Nephron progenitor cell (in vitro differentiated cells): ENCODE measurements at regions not wholly inside any gene's neighbourhood (a gene's known extent, or its start where the extent isn't known, plus 50 kb on each side); places are given as distances from the start of the nearest gene placed in this dataset.

Experiments used
- DNase-seq: peaks from one replicate; pipeline ENCODE4 v3.0.0; 2021
- H3K27ac Mint-ChIP-seq: 2 replicates; pipeline ENCODE4 v1.8.0; 2021; ENCODE audit warnings: mild to moderate bottlenecking, moderate library complexity, mixed read lengths
- H3K27me3 Mint-ChIP-seq: 2 replicates; pipeline ENCODE4 v1.8.0; 2021; ENCODE audit warnings: mild to moderate bottlenecking, low read depth, mixed read lengths; ENCODE audit not compliant: poor library complexity
- H3K36me3 Mint-ChIP-seq: 2 replicates; pipeline ENCODE4 v1.8.0; 2021; ENCODE audit warnings: low read depth, mixed read lengths
- H3K4me1 Mint-ChIP-seq: 2 replicates; pipeline ENCODE4 v1.8.0; 2021; ENCODE audit warnings: mixed read lengths
- H3K4me3 Mint-ChIP-seq: 2 replicates; pipeline ENCODE4 v1.8.0; 2021; ENCODE audit warnings: mild to moderate bottlenecking, moderate library complexity, mixed read lengths
- H3K9me3 Mint-ChIP-seq: 2 replicates; pipeline ENCODE4 v1.8.0; 2021; ENCODE audit warnings: mild to moderate bottlenecking, moderate library complexity, mixed read lengths
- TF ChIP-seq, protein P1 (sequence below): fragments of 200-600 bp; sonication (generic); IDR thresholded peaks from 2 replicates; pipeline ENCODE4 v1.5.0; 2021; ENCODE audit warnings: antibody characterized with exemption

DNA sequence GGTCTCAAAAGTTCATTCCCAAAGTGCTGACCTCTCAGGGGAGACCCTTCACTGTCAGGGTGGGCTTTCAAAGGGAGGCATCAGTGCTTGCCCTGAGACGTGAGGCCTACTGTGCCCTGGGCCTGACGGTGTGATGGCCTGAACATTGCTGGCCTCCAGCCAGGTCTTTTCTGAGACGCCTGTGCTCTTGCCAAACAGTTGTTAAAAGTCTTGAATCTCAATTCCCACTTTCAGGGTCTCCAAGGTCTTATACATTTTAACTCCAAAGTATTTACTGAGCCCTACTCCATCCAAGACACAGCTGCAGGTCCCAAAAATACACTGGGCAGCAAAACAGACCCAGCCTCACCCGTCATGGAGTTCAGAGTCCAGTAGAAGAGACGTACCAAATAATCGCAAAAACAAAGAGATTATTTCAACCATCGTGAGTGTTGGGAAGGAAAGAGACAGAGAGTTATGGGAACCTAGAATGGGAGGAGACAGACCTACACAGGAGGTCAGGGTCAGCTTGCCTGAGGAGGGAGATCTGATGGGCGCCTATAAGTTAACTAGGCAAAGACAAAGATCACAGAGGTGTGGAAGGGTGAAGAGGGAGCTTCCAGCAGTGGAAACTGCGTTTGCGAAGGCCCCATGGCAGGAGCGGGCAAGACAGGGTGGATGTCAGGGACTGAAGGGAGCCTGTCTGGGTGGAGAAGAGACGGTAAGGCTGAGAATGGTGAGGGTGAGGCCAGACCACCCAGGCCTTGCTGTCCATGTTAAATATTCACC is 446.3 kb downstream of the PREX1 start:
- Mint-ChIP-seq H3K27ac (peak overlapping the region; percentile 8), H3K36me3 (no peaks in the 10 kb centered on the region), H3K9me3 (no peaks in the 10 kb centered on the region), H3K4me1 (peaks cover 39% of the 10 kb centered on the region), H3K27me3 (peaks cover 10% of the 10 kb centered on the region), H3K4me3 (peak overlapping the region; percentile 17)
- no peak for DNase-seq
- TF ChIP-seq, protein P1, sequence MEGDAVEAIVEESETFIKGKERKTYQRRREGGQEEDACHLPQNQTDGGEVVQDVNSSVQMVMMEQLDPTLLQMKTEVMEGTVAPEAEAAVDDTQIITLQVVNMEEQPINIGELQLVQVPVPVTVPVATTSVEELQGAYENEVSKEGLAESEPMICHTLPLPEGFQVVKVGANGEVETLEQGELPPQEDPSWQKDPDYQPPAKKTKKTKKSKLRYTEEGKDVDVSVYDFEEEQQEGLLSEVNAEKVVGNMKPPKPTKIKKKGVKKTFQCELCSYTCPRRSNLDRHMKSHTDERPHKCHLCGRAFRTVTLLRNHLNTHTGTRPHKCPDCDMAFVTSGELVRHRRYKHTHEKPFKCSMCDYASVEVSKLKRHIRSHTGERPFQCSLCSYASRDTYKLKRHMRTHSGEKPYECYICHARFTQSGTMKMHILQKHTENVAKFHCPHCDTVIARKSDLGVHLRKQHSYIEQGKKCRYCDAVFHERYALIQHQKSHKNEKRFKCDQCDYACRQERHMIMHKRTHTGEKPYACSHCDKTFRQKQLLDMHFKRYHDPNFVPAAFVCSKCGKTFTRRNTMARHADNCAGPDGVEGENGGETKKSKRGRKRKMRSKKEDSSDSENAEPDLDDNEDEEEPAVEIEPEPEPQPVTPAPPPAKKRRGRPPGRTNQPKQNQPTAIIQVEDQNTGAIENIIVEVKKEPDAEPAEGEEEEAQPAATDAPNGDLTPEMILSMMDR, result no peak

DNA sequence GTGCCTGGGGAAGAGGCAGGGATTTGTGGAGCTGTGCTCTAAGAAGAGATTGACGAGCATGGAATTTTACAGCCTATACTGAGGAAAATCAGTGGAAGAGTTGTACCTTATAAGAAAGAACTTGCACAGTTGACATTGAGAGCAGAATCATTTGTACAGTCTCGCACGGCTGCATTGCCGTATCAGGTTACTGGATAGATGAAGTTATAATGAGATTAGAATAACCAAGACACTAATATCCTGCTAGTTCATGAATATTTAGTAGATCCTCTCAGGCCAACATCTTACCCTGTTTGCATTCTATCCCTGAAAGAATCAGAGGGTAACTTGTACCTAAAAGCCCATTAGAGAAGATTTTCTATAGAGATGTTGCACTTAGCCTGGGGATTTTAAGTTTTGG is 447.1 kb downstream of the PREX1 start:
- H3K4me1 Mint-ChIP-seq, result peaks cover 47% of the 10 kb centered on the region
- DNase-seq, result no peak
- peak overlapping the region; percentile 28 for H3K4me3 Mint-ChIP-seq
- TF ChIP-seq, protein P1, result no peak
- no peaks in the 10 kb centered on the region for H3K9me3 Mint-ChIP-seq
- H3K36me3 Mint-ChIP-seq, result no peaks in the 10 kb centered on the region
- H3K27me3 Mint-ChIP-seq, result peaks cover 10% of the 10 kb centered on the region
- peak overlapping the region; percentile 16 for H3K27ac Mint-ChIP-seq

DNA sequence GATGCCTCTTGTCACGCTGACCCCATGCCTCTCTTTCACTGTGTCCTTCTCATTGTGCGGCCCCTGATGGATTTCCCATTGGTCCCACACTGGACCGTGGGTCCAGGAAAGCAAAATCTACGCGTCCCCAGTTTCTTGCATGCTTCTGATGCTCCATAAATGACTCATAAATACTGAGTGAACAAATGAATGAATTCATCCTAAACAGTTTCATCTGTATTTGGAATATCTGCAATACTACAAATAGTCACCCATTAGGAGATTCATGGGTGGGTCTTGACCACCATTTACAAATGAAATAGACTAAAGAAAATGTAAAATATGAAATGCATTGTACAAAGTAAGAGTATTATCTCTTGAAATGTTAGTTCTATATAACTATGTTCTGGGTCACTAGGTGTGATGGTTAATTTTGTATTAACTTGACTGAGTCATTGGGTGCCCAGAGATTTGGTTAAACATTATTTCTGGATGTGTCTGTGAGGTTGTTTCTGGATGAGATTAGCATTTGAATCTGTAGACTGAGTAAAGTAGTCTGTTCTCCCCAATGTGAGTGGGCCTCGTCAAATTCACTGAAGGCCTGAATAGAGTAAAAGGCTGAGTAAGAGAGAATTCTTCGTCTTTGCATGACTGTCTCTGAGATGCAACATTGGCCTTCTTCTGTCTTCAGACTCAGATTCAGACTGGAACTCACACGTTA is 448.7 kb downstream of the PREX1 start:
- H3K4me1 Mint-ChIP-seq, result peaks cover 62% of the 10 kb centered on the region
- TF ChIP-seq, protein P1, result no peak
- H3K9me3 Mint-ChIP-seq, result no peaks in the 10 kb centered on the region
- no peak for DNase-seq
- H3K27ac Mint-ChIP-seq, result no peak overlapping the region
- peaks cover 7% of the 10 kb centered on the region for H3K27me3 Mint-ChIP-seq
- no peaks in the 10 kb centered on the region for H3K36me3 Mint-ChIP-seq
- no peak overlapping the region for H3K4me3 Mint-ChIP-seq

DNA sequence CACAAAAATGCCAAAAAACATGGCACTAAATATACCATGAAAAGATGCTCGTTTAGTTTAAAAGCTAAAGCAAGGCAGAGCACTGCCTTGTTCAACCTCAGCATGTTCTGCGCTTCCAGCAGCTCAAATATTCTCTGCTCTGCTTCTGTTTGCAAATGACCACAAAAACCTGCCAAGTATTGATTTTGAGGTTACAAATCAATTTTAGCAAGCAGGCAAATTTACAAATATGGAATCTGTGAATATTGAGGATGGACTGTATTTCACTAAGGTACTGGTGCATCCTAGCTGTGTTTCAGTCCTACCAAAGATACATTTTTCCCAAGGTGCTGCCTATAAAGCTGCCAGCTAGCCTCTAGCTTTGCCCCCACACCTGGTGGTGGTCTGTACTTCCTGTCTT is 449.9 kb downstream of the PREX1 start:
- TF ChIP-seq, protein P1, result no peak
- Mint-ChIP-seq H3K27ac (no peak overlapping the region), H3K9me3 (no peaks in the 10 kb centered on the region), H3K4me3 (no peak overlapping the region), H3K4me1 (peaks cover 74% of the 10 kb centered on the region), H3K36me3 (no peaks in the 10 kb centered on the region), H3K27me3 (peaks cover 10% of the 10 kb centered on the region)
- DNase-seq, result no peak

DNA sequence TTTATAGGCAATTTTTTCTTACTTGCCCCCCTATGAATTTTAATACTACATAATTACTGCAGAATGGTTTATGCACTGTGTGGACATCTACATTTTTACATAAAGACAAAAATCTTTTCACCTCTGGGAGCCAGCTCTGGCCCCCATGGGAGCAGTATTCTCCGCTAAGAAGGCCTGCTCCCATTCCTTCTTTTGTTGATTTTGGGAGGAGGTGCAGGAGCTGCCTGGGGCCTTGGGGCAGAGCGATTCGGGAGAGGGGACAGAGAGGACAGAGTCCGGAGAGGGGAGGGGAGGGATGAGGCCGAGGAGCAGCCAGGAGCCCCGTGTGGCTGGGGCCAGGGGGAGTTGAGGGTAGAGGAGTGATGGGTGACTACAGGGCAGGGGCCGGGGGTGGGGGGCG is 452.0 kb downstream of the PREX1 start:
- H3K4me3 Mint-ChIP-seq, result peak overlapping the region; percentile 35
- H3K9me3 Mint-ChIP-seq, result no peaks in the 10 kb centered on the region
- TF ChIP-seq, protein P1, result no peak
- no peaks in the 10 kb centered on the region for H3K36me3 Mint-ChIP-seq
- no peak for DNase-seq
- peaks cover 10% of the 10 kb centered on the region for H3K27me3 Mint-ChIP-seq
- H3K4me1 Mint-ChIP-seq, result peaks cover 74% of the 10 kb centered on the region
- H3K27ac Mint-ChIP-seq, result no peak overlapping the region
